Neural cell (in vitro differentiated cells): ENCODE measurements at regions not wholly inside any gene's neighbourhood (a gene's known extent, or its start where the extent isn't known, plus 50 kb on each side); places are given as distances from the start of the nearest gene placed in this dataset.

Experiments
- H2AFZ ChIP-seq: fragments of 200-600, 300-800 bp; sonication (generic), shearing (Covaris generic); 2 replicates; pipeline ENCODE4 v1.6.0; 2014; ENCODE audit warnings: low read depth, mild to moderate bottlenecking, antibody characterized with exemption, low read length, moderate library complexity
- H3F3A ChIP-seq: fragments of 200-600 bp; shearing (Covaris generic); 2 replicates; pipeline ENCODE4 v1.6.1; 2016; ENCODE audit warnings: mild to moderate bottlenecking, moderate library complexity, mixed read lengths, antibody characterized with exemption, low read length; ENCODE audit not compliant: insufficient read depth, poor library complexity, severe bottlenecking
- H3K27ac ChIP-seq: fragments of 200-600, 300-800 bp; sonication (generic), shearing (Covaris generic); 2 replicates; pipeline ENCODE4 v1.5.1; 2014; ENCODE audit warnings: mild to moderate bottlenecking, low read length, moderate library complexity
- H3K27me3 ChIP-seq: fragments of 300-800, 200-600 bp; sonication (generic), shearing (Covaris generic); 2 replicates; pipeline ENCODE4 v1.6.0; 2014; ENCODE audit warnings: mild to moderate bottlenecking, low read depth, low read length, moderate library complexity; ENCODE audit not compliant: insufficient read depth
- H3K36me3 ChIP-seq: fragments of 300-800, 200-600 bp; sonication (generic), shearing (Covaris generic); 2 replicates; pipeline ENCODE4 v1.5.1; 2014; ENCODE audit warnings: mild to moderate bottlenecking, antibody characterized with exemption, low read length, moderate library complexity; ENCODE audit not compliant: insufficient read depth
- H3K4me2 ChIP-seq: fragments of 300-800, 200-600 bp; sonication (generic), shearing (Covaris generic); 2 replicates; pipeline ENCODE4 v1.6.0; 2014; ENCODE audit warnings: mild to moderate bottlenecking, low read length
- H3K4me3 ChIP-seq: fragments of 300-800, 200-600 bp; sonication (generic), shearing (Covaris generic); 2 replicates; pipeline ENCODE4 v1.5.1; 2014; ENCODE audit warnings: mild to moderate bottlenecking, low read length, moderate library complexity
- H3K79me2 ChIP-seq: fragments of 200-600 bp; shearing (Covaris generic); replicated peaks from 2 replicates; pipeline ENCODE4 v1.6.0; 2014; ENCODE audit warnings: mild to moderate bottlenecking, low read length, moderate library complexity; ENCODE audit not compliant: insufficient read depth
- H3K9ac ChIP-seq: fragments of 300-800, 200-600 bp; sonication (generic), shearing (Covaris generic); 2 replicates; pipeline ENCODE4 v1.6.1; 2016; ENCODE audit warnings: mild to moderate bottlenecking, low read length, mixed read lengths
- H3K9me2 ChIP-seq: fragments of 200-600 bp; shearing (Covaris generic); 2 replicates; pipeline ENCODE4 v1.6.1; 2016; ENCODE audit warnings: mild to moderate bottlenecking, low read length, mixed read lengths; ENCODE audit not compliant: insufficient read depth
- H3K9me3 ChIP-seq: fragments of 200-600, 300-800 bp; sonication (generic), shearing (Covaris generic); 2 replicates; pipeline ENCODE4 v1.6.1; 2016; ENCODE audit warnings: mild to moderate bottlenecking, mixed run types, low read length, moderate library complexity, mixed read lengths
- H4K20me1 ChIP-seq: fragments of 200-600 bp; shearing (Covaris generic); 2 replicates; pipeline ENCODE4 v1.6.1; 2016; ENCODE audit warnings: mild to moderate bottlenecking, mixed run types; ENCODE audit not compliant: insufficient read depth
- EP300 ChIP-seq: fragments of 450-650 bp; conservative IDR thresholded peaks from 2 replicates; pipeline ENCODE4 v1.6.1; 2014; ENCODE audit warnings: antibody characterized with exemption, mild to moderate bottlenecking, moderate library complexity; ENCODE audit not compliant: poor library complexity, severe bottlenecking
- EZH2 ChIP-seq: fragments of 200-600, 300-800 bp; shearing (Covaris generic), sonication (generic); IDR thresholded peaks from 2 replicates; pipeline ENCODE4 v1.6.1; 2014; ENCODE audit warnings: antibody characterized with exemption, low read length, borderline replicate concordance, mild to moderate bottlenecking; ENCODE audit not compliant: insufficient read depth, poor library complexity, severe bottlenecking
- MXI1 ChIP-seq: fragments of 450-650 bp; conservative IDR thresholded peaks from 2 replicates; pipeline ENCODE4 v1.6.1; 2014; ENCODE audit warnings: antibody characterized with exemption, mild to moderate bottlenecking; ENCODE audit not compliant: poor library complexity, severe bottlenecking
- POLR2AphosphoS5 ChIP-seq: IDR thresholded peaks from 2 replicates; pipeline ENCODE4 v1.6.1; 2012
- RAD21 ChIP-seq: fragments of 450-650 bp; conservative IDR thresholded peaks from 2 replicates; pipeline ENCODE4 v1.6.1; 2014; ENCODE audit warnings: antibody characterized with exemption, mild to moderate bottlenecking, moderate library complexity
- SMC3 ChIP-seq: fragments of 450-650 bp; conservative IDR thresholded peaks from 2 replicates; pipeline ENCODE4 v1.6.1; 2014; ENCODE audit warnings: antibody characterized with exemption, mild to moderate bottlenecking, moderate library complexity; ENCODE audit not compliant: poor library complexity
- TAF1 ChIP-seq: IDR thresholded peaks from 2 replicates; pipeline ENCODE4 v1.6.1; 2012; ENCODE audit warnings: low read depth
- TF ChIP-seq, protein P1 (sequence below): IDR thresholded peaks from 2 replicates; pipeline ENCODE4 v1.6.1; 2012; ENCODE audit warnings: borderline replicate concordance
- TF ChIP-seq, protein P2 (sequence below): fragments of 450-650 bp; IDR thresholded peaks from 2 replicates; pipeline ENCODE4 v1.5.1; 2014; ENCODE audit warnings: antibody characterized with exemption, mild to moderate bottlenecking, moderate library complexity; ENCODE audit not compliant: poor library complexity, severe bottlenecking

DNA sequence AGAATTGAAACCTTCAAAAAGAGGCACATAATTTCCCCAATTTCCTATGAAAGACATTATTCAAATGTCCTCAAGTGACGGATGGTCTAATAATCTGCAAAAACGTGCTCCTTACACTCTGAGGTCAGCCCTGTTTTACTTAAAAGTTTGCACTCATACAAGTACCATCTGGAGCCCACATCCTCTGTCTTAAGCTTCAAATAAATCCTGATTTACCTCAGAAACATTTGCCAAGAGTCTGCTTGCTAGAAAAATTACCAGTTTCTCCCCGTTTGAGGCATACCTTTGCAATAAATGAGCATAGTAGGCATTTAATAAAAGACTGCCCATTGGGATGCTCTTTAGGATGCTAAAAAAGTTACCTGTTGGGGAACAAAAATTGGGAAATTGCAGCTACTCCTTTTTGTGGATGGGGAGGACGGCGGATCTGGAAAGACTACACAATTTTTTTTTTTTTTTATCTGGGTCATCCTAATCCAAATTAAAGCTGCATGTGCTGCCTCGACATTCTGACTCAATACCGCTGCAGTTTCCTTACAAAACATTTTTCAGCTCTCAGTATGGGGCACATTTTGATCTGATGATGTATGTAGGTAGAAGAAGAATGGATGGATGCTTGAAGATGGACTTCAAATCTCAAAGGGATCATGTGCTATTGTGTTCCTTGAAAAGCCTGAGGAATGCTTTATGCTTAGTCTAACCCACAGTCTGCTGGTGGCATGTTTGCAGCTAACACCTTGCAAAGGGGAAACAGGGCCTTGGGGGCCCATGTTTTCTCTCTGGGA lies 233.7 kb upstream of the ADAMTS9 start:
- no peak overlapping the region for H3K4me2 ChIP-seq
- no peak for TF ChIP-seq TAF1
- TF ChIP-seq SMC3: no peak
- TF ChIP-seq MXI1: no peak
- TF ChIP-seq RAD21: no peak
- TF ChIP-seq POLR2AphosphoS5: no peak
- TF ChIP-seq EP300: no peak
- TF ChIP-seq, protein P1, sequence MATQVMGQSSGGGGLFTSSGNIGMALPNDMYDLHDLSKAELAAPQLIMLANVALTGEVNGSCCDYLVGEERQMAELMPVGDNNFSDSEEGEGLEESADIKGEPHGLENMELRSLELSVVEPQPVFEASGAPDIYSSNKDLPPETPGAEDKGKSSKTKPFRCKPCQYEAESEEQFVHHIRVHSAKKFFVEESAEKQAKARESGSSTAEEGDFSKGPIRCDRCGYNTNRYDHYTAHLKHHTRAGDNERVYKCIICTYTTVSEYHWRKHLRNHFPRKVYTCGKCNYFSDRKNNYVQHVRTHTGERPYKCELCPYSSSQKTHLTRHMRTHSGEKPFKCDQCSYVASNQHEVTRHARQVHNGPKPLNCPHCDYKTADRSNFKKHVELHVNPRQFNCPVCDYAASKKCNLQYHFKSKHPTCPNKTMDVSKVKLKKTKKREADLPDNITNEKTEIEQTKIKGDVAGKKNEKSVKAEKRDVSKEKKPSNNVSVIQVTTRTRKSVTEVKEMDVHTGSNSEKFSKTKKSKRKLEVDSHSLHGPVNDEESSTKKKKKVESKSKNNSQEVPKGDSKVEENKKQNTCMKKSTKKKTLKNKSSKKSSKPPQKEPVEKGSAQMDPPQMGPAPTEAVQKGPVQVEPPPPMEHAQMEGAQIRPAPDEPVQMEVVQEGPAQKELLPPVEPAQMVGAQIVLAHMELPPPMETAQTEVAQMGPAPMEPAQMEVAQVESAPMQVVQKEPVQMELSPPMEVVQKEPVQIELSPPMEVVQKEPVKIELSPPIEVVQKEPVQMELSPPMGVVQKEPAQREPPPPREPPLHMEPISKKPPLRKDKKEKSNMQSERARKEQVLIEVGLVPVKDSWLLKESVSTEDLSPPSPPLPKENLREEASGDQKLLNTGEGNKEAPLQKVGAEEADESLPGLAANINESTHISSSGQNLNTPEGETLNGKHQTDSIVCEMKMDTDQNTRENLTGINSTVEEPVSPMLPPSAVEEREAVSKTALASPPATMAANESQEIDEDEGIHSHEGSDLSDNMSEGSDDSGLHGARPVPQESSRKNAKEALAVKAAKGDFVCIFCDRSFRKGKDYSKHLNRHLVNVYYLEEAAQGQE: no peak
- no peak for TF ChIP-seq EZH2
- TF ChIP-seq, protein P2, sequence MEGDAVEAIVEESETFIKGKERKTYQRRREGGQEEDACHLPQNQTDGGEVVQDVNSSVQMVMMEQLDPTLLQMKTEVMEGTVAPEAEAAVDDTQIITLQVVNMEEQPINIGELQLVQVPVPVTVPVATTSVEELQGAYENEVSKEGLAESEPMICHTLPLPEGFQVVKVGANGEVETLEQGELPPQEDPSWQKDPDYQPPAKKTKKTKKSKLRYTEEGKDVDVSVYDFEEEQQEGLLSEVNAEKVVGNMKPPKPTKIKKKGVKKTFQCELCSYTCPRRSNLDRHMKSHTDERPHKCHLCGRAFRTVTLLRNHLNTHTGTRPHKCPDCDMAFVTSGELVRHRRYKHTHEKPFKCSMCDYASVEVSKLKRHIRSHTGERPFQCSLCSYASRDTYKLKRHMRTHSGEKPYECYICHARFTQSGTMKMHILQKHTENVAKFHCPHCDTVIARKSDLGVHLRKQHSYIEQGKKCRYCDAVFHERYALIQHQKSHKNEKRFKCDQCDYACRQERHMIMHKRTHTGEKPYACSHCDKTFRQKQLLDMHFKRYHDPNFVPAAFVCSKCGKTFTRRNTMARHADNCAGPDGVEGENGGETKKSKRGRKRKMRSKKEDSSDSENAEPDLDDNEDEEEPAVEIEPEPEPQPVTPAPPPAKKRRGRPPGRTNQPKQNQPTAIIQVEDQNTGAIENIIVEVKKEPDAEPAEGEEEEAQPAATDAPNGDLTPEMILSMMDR: no peak

DNA sequence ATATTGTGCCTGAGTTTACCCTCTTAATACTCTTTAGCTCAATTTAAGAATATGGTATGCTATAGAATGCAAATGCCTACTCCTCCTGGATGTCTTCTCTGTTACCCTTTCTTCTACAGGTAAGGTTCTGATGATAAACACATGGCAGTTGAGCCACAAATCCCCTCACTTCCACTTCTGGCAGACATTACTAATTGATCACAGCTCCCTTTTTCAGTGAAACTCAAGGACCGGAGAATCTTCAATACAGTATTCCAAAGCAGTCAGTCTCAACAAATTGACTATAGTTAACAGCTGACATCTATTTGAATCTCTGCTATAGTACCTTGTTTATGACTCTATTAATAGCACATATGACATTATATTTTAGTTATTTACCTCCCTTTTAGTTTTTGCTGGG lies 232.1 kb upstream of the ADAMTS9 start:
- H3K4me3 ChIP-seq: no peak overlapping the region
- no peaks in the 10 kb centered on the region for H4K20me1 ChIP-seq
- H3K36me3 ChIP-seq: no peaks in the 10 kb centered on the region
- no peaks in the 10 kb centered on the region for H3K9me3 ChIP-seq
- H2AFZ ChIP-seq: no peak overlapping the region
- no peaks in the 10 kb centered on the region for H3F3A ChIP-seq
- no peak overlapping the region for H3K27ac ChIP-seq
- H3K9me2 ChIP-seq: no peaks in the 10 kb centered on the region
- H3K79me2 ChIP-seq: no peaks in the 10 kb centered on the region
- no peak overlapping the region for H3K9ac ChIP-seq
- no peak overlapping the region for H3K4me2 ChIP-seq
- no peaks in the 10 kb centered on the region for H3K27me3 ChIP-seq
- TF ChIP-seq EP300: no peak
- no peak for TF ChIP-seq RAD21
- no peak for TF ChIP-seq MXI1
- TF ChIP-seq, protein P1: no peak
- no peak for TF ChIP-seq TAF1
- no peak for TF ChIP-seq POLR2AphosphoS5
- TF ChIP-seq EZH2: no peak
- TF ChIP-seq, protein P2: no peak
- no peak for TF ChIP-seq SMC3

More for the DNA sequence above, 233.7 kb upstream of the ADAMTS9 start:
- Histone ChIP-seq H3K79me2 (no peaks in the 10 kb centered on the region), H3K9ac (no peak overlapping the region), H3K9me3 (no peaks in the 10 kb centered on the region), H3F3A (no peaks in the 10 kb centered on the region), H3K27ac (no peak overlapping the region), H2AFZ (no peak overlapping the region), H4K20me1 (no peaks in the 10 kb centered on the region), H3K4me3 (no peak overlapping the region), H3K36me3 (no peaks in the 10 kb centered on the region), H3K27me3 (no peaks in the 10 kb centered on the region), H3K9me2 (no peaks in the 10 kb centered on the region)
